IMR-90 (cell line): ENCODE measurements at regions not wholly inside any gene's neighbourhood (a gene's known extent, or its start where the extent isn't known, plus 50 kb on each side); places are given as distances from the start of the nearest gene placed in this dataset.

ENCODE experiments used
- ATAC-seq: fragments of 200-7000 bp; cut with Tn5 transposase; 2 replicates; pipeline ENCODE4 v1.9.1; 2020; ENCODE audit warnings: low read depth, mild to moderate bottlenecking, moderate library complexity
- BruUV-seq: library from RNA; stranded (reverse); fragments of 400-500 nt; replicated peaks from 2 replicates; lab custom pipeline; 2021; lab: Mats Ljungman, UMichigan
- CTCF ChIA-PET: fragments of 300-600 bp; formaldehyde crosslinking; extraction: SDS; loops from one replicate; lab custom pipeline; 2021; ENCODE audit warnings: antibody characterized with exemption; lab: Yijun Ruan, JAX
- POLR2A ChIA-PET: fragments of 300-600 bp; sonication (Branson Sonifier 250); formaldehyde crosslinking; loops from one replicate; lab custom pipeline; 2022; ENCODE audit warnings: antibody characterized with exemption; ENCODE audit not compliant: unreplicated experiment; lab: Charles Lee
- DNase-seq: peaks from one replicate; pipeline ENCODE4 v3.0.0; 2013
- H2AFZ ChIP-seq: replicated peaks from 2 replicates; pipeline ENCODE3; 2013; ENCODE audit warnings: low read length, mild to moderate bottlenecking; ENCODE audit not compliant: poor library complexity
- H2AK5ac ChIP-seq: 2 replicates; pipeline ENCODE4 v1.6.1; 2013; ENCODE audit warnings: low read depth, low read length, inconsistent platforms
- H2AK9ac ChIP-seq: replicated peaks from 2 replicates; pipeline ENCODE3; 2013; ENCODE audit warnings: mild to moderate bottlenecking, low read depth, low read length, moderate library complexity; ENCODE audit not compliant: poor library complexity
- H2BK120ac ChIP-seq: 2 replicates; pipeline ENCODE4 v1.6.1; 2013; ENCODE audit warnings: low read depth, low read length, inconsistent platforms
- H2BK15ac ChIP-seq: 3 replicates; pipeline ENCODE4 v1.6.1; 2013; ENCODE audit warnings: low read depth, low read length, inconsistent platforms
- H2BK20ac ChIP-seq: 2 replicates; pipeline ENCODE4 v1.6.1; 2013; ENCODE audit warnings: low read depth, mild to moderate bottlenecking, inconsistent platforms, low read length, moderate library complexity
- H2BK5ac ChIP-seq: 2 replicates; pipeline ENCODE4 v1.6.1; 2013; ENCODE audit warnings: mild to moderate bottlenecking, low read depth, low read length, inconsistent platforms; ENCODE audit not compliant: poor library complexity, severe bottlenecking
- H3K14ac ChIP-seq: replicated peaks from 2 replicates; pipeline ENCODE4 v1.6.1; 2013; ENCODE audit warnings: low read depth, low read length, inconsistent platforms
- H3K18ac ChIP-seq: 2 replicates; pipeline ENCODE4 v1.6.1; 2013; ENCODE audit warnings: low read depth, low read length, control low read depth
- H3K23ac ChIP-seq: 2 replicates; pipeline ENCODE4 v1.6.1; 2013; ENCODE audit warnings: low read depth, low read length, inconsistent platforms
- H3K27ac ChIP-seq: 2 replicates; pipeline ENCODE4 v1.5.1; 2013; ENCODE audit warnings: mild to moderate bottlenecking, control low read depth, low read length; ENCODE audit not compliant: insufficient read depth
- H3K27me3 ChIP-seq: 2 replicates; pipeline ENCODE4 v1.6.1; 2013; ENCODE audit warnings: low read length; ENCODE audit not compliant: control insufficient read depth, insufficient read depth
- H3K36me3 ChIP-seq: 2 replicates; pipeline ENCODE4 v1.6.1; 2013; ENCODE audit warnings: low read length, mixed read lengths; ENCODE audit not compliant: control insufficient read depth, insufficient read depth
- H3K4ac ChIP-seq: 2 replicates; pipeline ENCODE4 v1.6.1; 2013; ENCODE audit warnings: low read depth, low read length, inconsistent platforms
- H3K4me1 ChIP-seq: 2 replicates; pipeline ENCODE4 v1.6.1; 2013; ENCODE audit warnings: low read length, mixed read lengths; ENCODE audit not compliant: control insufficient read depth, insufficient read depth
- H3K4me2 ChIP-seq: 2 replicates; pipeline ENCODE4 v1.6.1; 2013; ENCODE audit warnings: low read depth, mild to moderate bottlenecking, control low read depth, low read length, moderate library complexity
- H3K4me3 ChIP-seq: 2 replicates; pipeline ENCODE4 v1.5.1; 2013; ENCODE audit warnings: low read depth, mild to moderate bottlenecking, control low read depth, low read length, moderate library complexity; ENCODE audit not compliant: insufficient read depth
- H3K56ac ChIP-seq: 2 replicates; pipeline ENCODE4 v1.6.1; 2013; ENCODE audit warnings: low read length, inconsistent platforms; ENCODE audit not compliant: insufficient read depth; ENCODE audit errors: extremely low read depth
- H3K79me1 ChIP-seq, 2 experiments: 2 replicates each; pipeline ENCODE4 v1.6.1; 2013; ENCODE audit warnings: low read length in 2 of 2, inconsistent platforms in 1 of 2, low read depth in 1 of 2
- H3K9ac ChIP-seq: 2 replicates; pipeline ENCODE4 v1.6.1; 2013; ENCODE audit warnings: low read depth, low read length, control low read depth
- H3K9me1 ChIP-seq: 2 replicates; pipeline ENCODE4 v1.6.1; 2013; ENCODE audit warnings: low read length, inconsistent platforms; ENCODE audit not compliant: insufficient read depth
- H3K9me3 ChIP-seq: 2 replicates; pipeline ENCODE4 v1.6.1; 2013; ENCODE audit warnings: low read length; ENCODE audit not compliant: control insufficient read depth, insufficient read depth
- H4K20me1 ChIP-seq: 2 replicates; pipeline ENCODE4 v1.6.1; 2013; ENCODE audit warnings: low read length, inconsistent platforms; ENCODE audit not compliant: insufficient read depth
- H4K5ac ChIP-seq: 2 replicates; pipeline ENCODE4 v1.6.1; 2013; ENCODE audit warnings: mild to moderate bottlenecking, low read depth, low read length, control low read depth
- H4K8ac ChIP-seq, 2 experiments: 2 replicates each; pipeline ENCODE4 v1.6.1; 2013; ENCODE audit warnings: low read depth in 2 of 2, low read length in 2 of 2, control low read depth in 1 of 2, inconsistent platforms in 1 of 2
- H4K91ac ChIP-seq: 2 replicates; pipeline ENCODE4 v1.6.1; 2013; ENCODE audit warnings: low read depth, low read length, inconsistent platforms; ENCODE audit not compliant: insufficient read depth
- CEBPB ChIP-seq: IDR thresholded peaks from 2 replicates; pipeline ENCODE4 v1.6.1; 2012; ENCODE audit warnings: low read depth, low read length, improper control_type of control experiment
- MAFK ChIP-seq: IDR thresholded peaks from 2 replicates; pipeline ENCODE4 v1.6.1; 2012; ENCODE audit warnings: low read depth, low read length, improper control_type of control experiment
- MXI1 ChIP-seq: IDR thresholded peaks from 2 replicates; pipeline ENCODE4 v1.6.1; 2012; ENCODE audit warnings: low read depth, mild to moderate bottlenecking, low read length, moderate library complexity, borderline replicate concordance
- NFE2L2 ChIP-seq: fragments of 150-350 bp; IDR thresholded peaks from 2 replicates; pipeline ENCODE4 v1.6.1; 2016; ENCODE audit warnings: low read depth, mild to moderate bottlenecking, low read length
- RCOR1 ChIP-seq: IDR thresholded peaks from 2 replicates; pipeline ENCODE4 v1.6.1; 2012; ENCODE audit warnings: mild to moderate bottlenecking, low read length, improper control_type of control experiment; ENCODE audit not compliant: insufficient replicate concordance
- USF2 ChIP-seq: fragments of 150-350 bp; IDR thresholded peaks from 2 replicates; pipeline ENCODE4 v1.6.1; 2017; ENCODE audit warnings: mild to moderate bottlenecking, antibody characterized with exemption, low read length, low read depth
- WGBS, 2 experiments: methylation state at CpG; one replicate each; pipeline versions ENCODE4 v1.1.5 to v1.1.7; 2013; ENCODE audit warnings: missing lambda C conversion rate in 2 of 2; ENCODE audit not compliant: insufficient read length in 1 of 2; ENCODE audit errors: extremely low coverage in 2 of 2; 5-methylcytosine and 5-hydroxymethylcytosine counted together
- dilution Hi-C: fragments of 300-500 bp; cut with HindIII; formaldehyde crosslinking; loops from one replicate; pipeline ENCODE4 v1.14.3; 2018; ENCODE audit warnings: low sequenced_read_pairs; ENCODE audit not compliant: unreplicated experiment
- in situ Hi-C: fragments of 300-500 bp; cut with MboI; formaldehyde crosslinking; loops from 3 replicates; pipeline ENCODE4 v1.14.3; 2019; ENCODE audit warnings: low sequenced_read_pairs, inconsistent platforms, mixed read lengths
- intact Hi-C: fragments of 100-400 bp; cut with micrococcal nuclease; formaldehyde crosslinking; loops from 2 replicates; pipeline ENCODE4 v1.10.0; 2022

GRCh38 chr18:46344416-46345180, 240.4 kb downstream of the HAUS1 start:
- H2BK120ac ChIP-seq: no peak overlapping the region
- WGBS, 2 experiments: 60% methylated on average over 5 of the region's 14 CpGs; no CpG with 5 or more reads in 1 of the 2 experiments
- no peak overlapping the region for H2AFZ ChIP-seq
- H4K91ac ChIP-seq: no peak overlapping the region
- no peaks in the 10 kb centered on the region for H4K20me1 ChIP-seq
- no peak overlapping the region for H2BK5ac ChIP-seq
- no peak overlapping the region for H3K9ac ChIP-seq
- DNase-seq (no peak), ATAC-seq (no peak)
- ChIA-PET POLR2A (no interaction called here), CTCF (no interaction called here)
- no peak overlapping the region for H2AK5ac ChIP-seq
- H3K23ac ChIP-seq: no peak overlapping the region
- in situ Hi-C loops (no loop called here), intact Hi-C loops (no loop called here), dilution Hi-C loops (no loop called here)
- H3K9me1 ChIP-seq: no peaks in the 10 kb centered on the region
- H4K5ac ChIP-seq: no peak overlapping the region
- TF ChIP-seq MAFK: no peak
- no peak for TF ChIP-seq NFE2L2
- no peak for TF ChIP-seq CEBPB
- no peak for TF ChIP-seq USF2
- no peak for TF ChIP-seq MXI1
- TF ChIP-seq RCOR1: no peak
- H3K14ac ChIP-seq: no peak overlapping the region
- no peak overlapping the region for H4K8ac ChIP-seq
- H3K56ac ChIP-seq: no peak overlapping the region
- H3K79me1 ChIP-seq: no peaks in the 10 kb centered on the region
- no peak overlapping the region for H3K18ac ChIP-seq
- BruUV-seq: no TSS peak
- no peak overlapping the region for H2BK15ac ChIP-seq
- H3K4me2 ChIP-seq: no peak overlapping the region
- H2AK9ac ChIP-seq: no peak overlapping the region
- no peak overlapping the region for H2BK20ac ChIP-seq
- H3K4me1 ChIP-seq: no peaks in the 10 kb centered on the region
- H3K27ac ChIP-seq: no peak overlapping the region
- no peak overlapping the region for H3K4me3 ChIP-seq
- H3K9me3 ChIP-seq: no peaks in the 10 kb centered on the region
- H3K36me3 ChIP-seq: no peaks in the 10 kb centered on the region
- no peak overlapping the region for H3K4ac ChIP-seq
- peaks cover 15% of the 10 kb centered on the region for H3K27me3 ChIP-seq
